Endodermal cell (in vitro differentiated cells): ENCODE measurements at regions not wholly inside any gene's neighbourhood (a gene's known extent, or its start where the extent isn't known, plus 50 kb on each side); places are given as distances from the start of the nearest gene placed in this dataset.
"Not testable (repeated sequence)": the region's sequence is repeated elsewhere in the genome, so short reads cannot be mapped to it uniquely, and the experiment has no call there.

Source experiments
- DNase-seq: peaks from one replicate; pipeline ENCODE4 v3.0.0-alpha.2; 2017
- H3K27ac ChIP-seq: 2 replicates; pipeline ENCODE4 v1.5.1; 2013; ENCODE audit warnings: mild to moderate bottlenecking, low read depth, low read length, moderate library complexity
- H3K27me3 ChIP-seq: 2 replicates; pipeline ENCODE4 v1.6.1; 2013; ENCODE audit warnings: mild to moderate bottlenecking, low read length, moderate library complexity; ENCODE audit not compliant: insufficient read depth, control insufficient read depth, poor library complexity, severe bottlenecking
- H3K36me3 ChIP-seq: 2 replicates; pipeline ENCODE4 v1.7.0; 2013; ENCODE audit warnings: mild to moderate bottlenecking, low read length, moderate library complexity; ENCODE audit not compliant: control insufficient read depth, insufficient read depth
- H3K4me1 ChIP-seq: one replicate; pipeline ENCODE4 v1.7.0; 2013; ENCODE audit warnings: low read length; ENCODE audit not compliant: control insufficient read depth, insufficient read depth
- H3K4me3 ChIP-seq: 2 replicates; pipeline ENCODE4 v1.5.1; 2013; ENCODE audit warnings: mild to moderate bottlenecking, low read length, moderate library complexity
- H3K9ac ChIP-seq: 2 replicates; pipeline ENCODE4 v1.6.1; 2013; ENCODE audit warnings: mild to moderate bottlenecking, low read length, moderate library complexity; ENCODE audit not compliant: poor library complexity, severe bottlenecking; ENCODE audit errors: extremely low read depth
- H3K9me3 ChIP-seq: 2 replicates; pipeline ENCODE4 v1.6.1; 2013; ENCODE audit warnings: mild to moderate bottlenecking, low read length, moderate library complexity; ENCODE audit not compliant: control insufficient read depth
- H3K27ac Mint-ChIP-seq: 2 replicates; pipeline ENCODE4 v1.8.0; 2020; ENCODE audit warnings: mixed read lengths
- H3K27me3 Mint-ChIP-seq: 2 replicates; pipeline ENCODE4 v1.8.0; 2021; ENCODE audit warnings: mild to moderate bottlenecking, mixed read lengths; ENCODE audit not compliant: insufficient read depth
- H3K36me3 Mint-ChIP-seq: 2 replicates; pipeline ENCODE4 v1.8.0; 2020; ENCODE audit warnings: low read depth, mixed read lengths
- H3K4me1 Mint-ChIP-seq: 2 replicates; pipeline ENCODE4 v1.8.0; 2020; ENCODE audit warnings: mixed read lengths
- H3K4me3 Mint-ChIP-seq: 2 replicates; pipeline ENCODE4 v1.8.0; 2020; ENCODE audit warnings: mild to moderate bottlenecking, moderate library complexity, mixed read lengths
- H3K9me3 Mint-ChIP-seq: 2 replicates; pipeline ENCODE4 v1.8.0; 2020; ENCODE audit warnings: mild to moderate bottlenecking, mixed read lengths
- whole genome bisulfite sequencing, 2 experiments: methylation state at CpG; one replicate each; pipeline versions ENCODE4 v1.1.5 to v1.1.7; 2013; ENCODE audit warnings: missing lambda C conversion rate in 2 of 2, mixed read lengths in 1 of 2; ENCODE audit not compliant: insufficient coverage in 1 of 2, insufficient read length in 1 of 2; 5-methylcytosine and 5-hydroxymethylcytosine counted together
- TF ChIP-seq, protein P1 (sequence below): fragments of 200-600 bp; sonication (generic); conservative IDR thresholded peaks from 2 replicates; pipeline ENCODE4 v1.5.0; 2021; ENCODE audit warnings: antibody characterized with exemption, mild to moderate bottlenecking

DNA sequence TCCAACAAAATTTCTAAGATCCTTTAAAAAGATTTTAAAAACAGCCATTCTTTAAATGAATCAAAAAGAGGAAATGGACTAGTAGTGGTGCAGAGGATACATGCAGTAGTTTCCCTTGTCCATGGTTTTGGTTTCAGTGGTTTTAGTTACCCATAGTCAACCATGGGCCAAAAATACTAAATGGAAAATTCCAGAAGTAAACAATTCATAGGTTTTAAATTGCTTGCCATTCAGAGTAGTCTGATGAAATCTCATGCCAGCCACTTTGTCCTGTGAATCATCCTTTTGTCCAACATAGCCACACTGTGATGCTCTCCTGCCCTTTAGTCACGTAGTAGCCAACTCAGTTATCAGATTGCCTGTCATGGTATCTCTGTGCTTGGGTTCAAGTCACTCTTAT lies 286.1 kb downstream of the ANXA1 start:
- Histone ChIP-seq H3K27ac (no peak overlapping the region), H3K9ac (no peak overlapping the region), H3K4me1 (no peaks in the 10 kb centered on the region), H3K4me3 (no peak overlapping the region), H3K27me3 (no peaks in the 10 kb centered on the region), H3K9me3 (no peaks in the 10 kb centered on the region), H3K36me3 (no peaks in the 10 kb centered on the region)
- WGBS, 2 experiments: 97 to 100% methylated on average over 1 of the region's 1 CpG
- no peak for DNase-seq
- H3K27ac Mint-ChIP-seq: no peak overlapping the region
- H3K4me1 Mint-ChIP-seq: peaks cover 9% of the 10 kb centered on the region
- no peaks in the 10 kb centered on the region for H3K27me3 Mint-ChIP-seq
- no peaks in the 10 kb centered on the region for H3K9me3 Mint-ChIP-seq
- TF ChIP-seq, protein P1, sequence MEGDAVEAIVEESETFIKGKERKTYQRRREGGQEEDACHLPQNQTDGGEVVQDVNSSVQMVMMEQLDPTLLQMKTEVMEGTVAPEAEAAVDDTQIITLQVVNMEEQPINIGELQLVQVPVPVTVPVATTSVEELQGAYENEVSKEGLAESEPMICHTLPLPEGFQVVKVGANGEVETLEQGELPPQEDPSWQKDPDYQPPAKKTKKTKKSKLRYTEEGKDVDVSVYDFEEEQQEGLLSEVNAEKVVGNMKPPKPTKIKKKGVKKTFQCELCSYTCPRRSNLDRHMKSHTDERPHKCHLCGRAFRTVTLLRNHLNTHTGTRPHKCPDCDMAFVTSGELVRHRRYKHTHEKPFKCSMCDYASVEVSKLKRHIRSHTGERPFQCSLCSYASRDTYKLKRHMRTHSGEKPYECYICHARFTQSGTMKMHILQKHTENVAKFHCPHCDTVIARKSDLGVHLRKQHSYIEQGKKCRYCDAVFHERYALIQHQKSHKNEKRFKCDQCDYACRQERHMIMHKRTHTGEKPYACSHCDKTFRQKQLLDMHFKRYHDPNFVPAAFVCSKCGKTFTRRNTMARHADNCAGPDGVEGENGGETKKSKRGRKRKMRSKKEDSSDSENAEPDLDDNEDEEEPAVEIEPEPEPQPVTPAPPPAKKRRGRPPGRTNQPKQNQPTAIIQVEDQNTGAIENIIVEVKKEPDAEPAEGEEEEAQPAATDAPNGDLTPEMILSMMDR: no peak
- no peaks in the 10 kb centered on the region for H3K36me3 Mint-ChIP-seq
- no peak overlapping the region for H3K4me3 Mint-ChIP-seq

DNA sequence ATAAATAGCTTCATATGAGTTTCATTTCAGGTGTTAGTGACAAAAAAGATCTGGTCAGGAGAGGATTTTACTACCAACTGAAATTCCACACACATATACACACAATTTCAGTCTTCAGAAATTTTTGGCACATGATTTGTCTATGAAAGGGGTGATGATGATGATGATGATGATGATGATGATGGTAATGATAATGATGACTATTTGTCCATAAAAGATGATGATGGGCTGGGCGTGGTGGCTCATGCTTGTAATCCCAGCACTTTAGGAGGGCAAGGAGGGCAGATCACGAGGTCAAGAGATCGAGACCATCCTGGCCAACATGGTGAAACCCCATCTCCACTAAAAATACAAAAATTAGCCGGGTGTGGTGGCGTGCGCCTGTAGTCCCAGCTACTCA lies 288.2 kb downstream of the ANXA1 start:
- not testable (repeated sequence) for H3K36me3 ChIP-seq, H3K9me3 Mint-ChIP-seq, H3K27ac Mint-ChIP-seq, H3K4me1 Mint-ChIP-seq, H3K27me3 Mint-ChIP-seq, DNase-seq, H3K4me1 ChIP-seq, H3K27me3 ChIP-seq, H3K36me3 Mint-ChIP-seq, H3K4me3 Mint-ChIP-seq, H3K9me3 ChIP-seq, H3K9ac ChIP-seq, H3K27ac ChIP-seq, H3K4me3 ChIP-seq
- 96% methylated on average over 4 of the region's 6 CpGs; no CpG with 5 or more reads in 1 of the 2 experiments for WGBS, 2 experiments

DNA sequence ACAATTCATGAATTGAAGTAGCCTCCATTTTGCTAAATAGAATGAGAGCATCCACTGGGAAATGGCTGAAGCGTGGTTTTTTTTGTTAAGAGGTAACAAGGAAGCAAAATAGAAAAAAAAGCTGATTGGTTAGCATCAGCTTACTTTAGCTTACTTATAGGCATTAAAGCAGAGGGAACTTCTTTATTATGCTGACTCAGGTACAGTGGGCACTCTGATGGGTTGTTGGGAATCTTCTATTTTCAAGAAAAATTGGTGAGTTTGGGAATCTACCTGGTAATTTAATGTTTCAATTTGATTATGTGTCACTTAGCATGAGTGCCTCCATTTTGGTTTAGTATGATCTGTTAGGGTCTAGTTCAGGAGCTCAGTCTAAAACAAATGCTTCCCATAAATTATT lies 289.6 kb downstream of the ANXA1 start:
- no peaks in the 10 kb centered on the region for H3K9me3 Mint-ChIP-seq
- Histone ChIP-seq H3K4me3 (no peak overlapping the region), H3K9ac (no peak overlapping the region), H3K36me3 (no peaks in the 10 kb centered on the region), H3K27me3 (no peaks in the 10 kb centered on the region), H3K9me3 (no peaks in the 10 kb centered on the region), H3K4me1 (no peaks in the 10 kb centered on the region), H3K27ac (no peak overlapping the region)
- no peaks in the 10 kb centered on the region for H3K36me3 Mint-ChIP-seq
- TF ChIP-seq, protein P1: no peak
- peak overlapping the region; percentile 73 for H3K27ac Mint-ChIP-seq
- H3K4me3 Mint-ChIP-seq: no peak overlapping the region
- no peaks in the 10 kb centered on the region for H3K27me3 Mint-ChIP-seq
- no peak for DNase-seq
- WGBS, 2 experiments: 91 to 100% methylated on average over 1 of the region's 1 CpG
- peaks cover 18% of the 10 kb centered on the region for H3K4me1 Mint-ChIP-seq
